Lung (tissue), 11 donors: ENCODE measurements at regions not wholly inside any gene's neighbourhood (a gene's known extent, or its start where the extent isn't known, plus 50 kb on each side); places are given as distances from the start of the nearest gene placed in this dataset.
"Not testable (repeated sequence)": the region's sequence is repeated elsewhere in the genome, so short reads cannot be mapped to it uniquely, and the experiment has no call there.

ENCODE experiments used
- ATAC-seq: fragments of 200-7000 bp; cut with Tn5 transposase; one replicate; pipeline ENCODE4 v1.9.1; 2020; ENCODE audit warnings: moderate number of reproducible peaks; ENCODE audit not compliant: insufficient read depth, low FRiP score
- DNase-seq, 3 donors: peaks; one replicate each; pipeline ENCODE4 v3.0.0-alpha.2; 2013 to 2017
- H3K27ac ChIP-seq, 2 donors: one replicate each; pipeline ENCODE4 v1.5.1; 2013; ENCODE audit warnings: mild to moderate bottlenecking in 2 of 2, moderate library complexity in 2 of 2, control low read depth in 1 of 2, inconsistent platforms in 1 of 2, low read depth in 1 of 2, low read length in 1 of 2
- H3K27me3 ChIP-seq, 3 donors: one replicate each; pipeline ENCODE4 v1.5.1; 2013; ENCODE audit warnings: low read length in 2 of 3; ENCODE audit not compliant: control insufficient read depth in 3 of 3, insufficient read depth in 3 of 3
- H3K36me3 ChIP-seq, 4 donors: one replicate each; pipeline ENCODE4 v1.5.1; 2013; ENCODE audit warnings: low read length in 4 of 4, mild to moderate bottlenecking in 1 of 4, moderate library complexity in 1 of 4; ENCODE audit not compliant: control insufficient read depth in 4 of 4, insufficient read depth in 4 of 4
- H3K4me1 ChIP-seq, 5 donors: one replicate each; pipeline ENCODE4 v1.5.1; 2013; ENCODE audit warnings: low read length in 5 of 5, mild to moderate bottlenecking in 2 of 5, moderate library complexity in 1 of 5; ENCODE audit not compliant: control insufficient read depth in 5 of 5, insufficient read depth in 5 of 5
- H3K4me3 ChIP-seq: one replicate; pipeline ENCODE4 v1.5.1; 2013; ENCODE audit warnings: mild to moderate bottlenecking, control low read depth, moderate library complexity
- H3K9ac ChIP-seq, 2 donors: one replicate each; pipeline ENCODE4 v1.5.1; 2013; ENCODE audit warnings: low read length in 2 of 2, control low read depth in 1 of 2; ENCODE audit not compliant: insufficient read depth in 1 of 2
- H3K9me3 ChIP-seq, 4 donors: one replicate each; pipeline ENCODE4 v1.5.1; 2013; ENCODE audit warnings: low read length in 3 of 4, mild to moderate bottlenecking in 1 of 4, moderate library complexity in 1 of 4; ENCODE audit not compliant: control insufficient read depth in 4 of 4, insufficient read depth in 3 of 4
- WGBS, 2 donors: extraction: QIAGEN DNeasy Blood & Tissue Kit; methylation state at CpG; one replicate each; pipeline ENCODE4 v1.1.7; 2013; 5-methylcytosine and 5-hydroxymethylcytosine counted together
- TF ChIP-seq, protein P1 (sequence below): IDR thresholded peaks from 2 replicates; pipeline ENCODE4 v1.5.1; 2012; ENCODE audit warnings: mild to moderate bottlenecking; ENCODE audit errors: control extremely low read depth, extremely low read depth
- donor health status: control.
- donor health status: control.
- donor health status: Bipolar disorder and iron deficiency.
- donor health status: healthy.
- donor health status: DM: yes; HTN: yes; CAD: no.

DNA sequence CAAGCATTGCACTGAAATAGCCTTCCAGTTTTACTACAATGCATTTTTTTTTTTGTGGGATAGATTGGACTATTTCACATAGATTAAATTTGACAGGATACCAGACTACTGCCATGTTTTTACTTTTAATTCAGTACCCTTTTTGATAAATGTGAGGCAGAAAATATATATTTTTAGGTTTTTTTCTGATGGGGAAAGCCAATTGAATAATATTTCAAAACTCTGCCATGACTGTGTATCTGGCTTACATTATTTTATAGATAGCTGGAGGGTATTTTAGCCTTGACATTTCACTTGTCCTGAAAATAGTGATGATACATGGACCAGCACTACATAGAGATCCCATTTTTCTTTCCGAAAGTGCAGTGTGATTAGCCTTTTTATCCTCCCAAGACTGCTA is 133.5 kb upstream of the PRR16 start:
- Histone ChIP-seq H3K27ac (no peak overlapping the region), H3K4me1 (no peaks in the 10 kb centered on the region), H3K9ac (no peak overlapping the region), H3K36me3 (no peaks in the 10 kb centered on the region), H3K9me3 (peaks cover 0 to 3% (median 1%) of the 10 kb centered on the region in 4 donors), H3K27me3 (no peaks in the 10 kb centered on the region), H3K4me3 (no peak overlapping the region)
- DNase-seq (no peak), ATAC-seq (no peak)
- 92 to 93% methylated on average over 1 of the region's 1 CpG for WGBS, 2 donors
- TF ChIP-seq, protein P1, sequence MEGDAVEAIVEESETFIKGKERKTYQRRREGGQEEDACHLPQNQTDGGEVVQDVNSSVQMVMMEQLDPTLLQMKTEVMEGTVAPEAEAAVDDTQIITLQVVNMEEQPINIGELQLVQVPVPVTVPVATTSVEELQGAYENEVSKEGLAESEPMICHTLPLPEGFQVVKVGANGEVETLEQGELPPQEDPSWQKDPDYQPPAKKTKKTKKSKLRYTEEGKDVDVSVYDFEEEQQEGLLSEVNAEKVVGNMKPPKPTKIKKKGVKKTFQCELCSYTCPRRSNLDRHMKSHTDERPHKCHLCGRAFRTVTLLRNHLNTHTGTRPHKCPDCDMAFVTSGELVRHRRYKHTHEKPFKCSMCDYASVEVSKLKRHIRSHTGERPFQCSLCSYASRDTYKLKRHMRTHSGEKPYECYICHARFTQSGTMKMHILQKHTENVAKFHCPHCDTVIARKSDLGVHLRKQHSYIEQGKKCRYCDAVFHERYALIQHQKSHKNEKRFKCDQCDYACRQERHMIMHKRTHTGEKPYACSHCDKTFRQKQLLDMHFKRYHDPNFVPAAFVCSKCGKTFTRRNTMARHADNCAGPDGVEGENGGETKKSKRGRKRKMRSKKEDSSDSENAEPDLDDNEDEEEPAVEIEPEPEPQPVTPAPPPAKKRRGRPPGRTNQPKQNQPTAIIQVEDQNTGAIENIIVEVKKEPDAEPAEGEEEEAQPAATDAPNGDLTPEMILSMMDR = no peak

- Histone ChIP-seq H3K9me3 (no peaks in the 10 kb centered on the region), H3K27me3 (no peaks in the 10 kb centered on the region), H3K4me3 (no peak overlapping the region), H3K36me3 (no peaks in the 10 kb centered on the region), H3K4me1 (no peaks in the 10 kb centered on the region), H3K27ac (no peak overlapping the region), H3K9ac (no peak overlapping the region)
- WGBS, 2 donors = 87 to 88% methylated on average over 4 of the region's 4 CpGs
- TF ChIP-seq, protein P1 = no peak
- DNase-seq = no peak
- ATAC-seq = no peak
These were observed 119.9 kb upstream of the PRR16 start for GRCh38 chr5:120344181-120344580.

DNA sequence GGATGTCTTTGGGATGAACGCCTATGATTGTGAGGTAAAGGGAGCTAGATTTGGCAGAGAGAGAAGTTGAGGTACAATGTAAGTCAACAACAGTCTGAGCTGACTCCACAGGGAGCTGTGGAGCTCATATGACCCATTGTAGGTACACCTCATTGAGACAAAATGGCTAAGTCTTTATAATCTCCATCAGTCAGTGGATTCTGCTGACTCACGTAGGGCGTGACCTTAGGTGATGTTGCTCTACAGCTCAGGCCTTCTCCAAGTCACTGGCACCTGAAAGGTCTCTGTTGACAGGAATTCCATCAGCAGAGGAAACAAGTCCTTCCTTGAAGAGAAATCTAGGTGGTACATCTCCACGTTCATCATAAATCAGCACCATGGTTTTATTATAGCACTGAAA is 118.2 kb upstream of the PRR16 start:
- Histone ChIP-seq H3K9ac (no peak overlapping the region), H3K4me1 (no peaks in the 10 kb centered on the region), H3K36me3 (no peaks in the 10 kb centered on the region), H3K9me3 (peaks cover 0 to 2% (median 0%) of the 10 kb centered on the region in 4 donors), H3K27ac (no peak overlapping the region), H3K4me3 (no peak overlapping the region), H3K27me3 (no peaks in the 10 kb centered on the region)
- ATAC-seq (no peak), DNase-seq (no peak)
- 88 to 93% methylated on average over 4 of the region's 4 CpGs for WGBS, 2 donors
- TF ChIP-seq, protein P1 = no peak

GRCh38 chr5:120351071-120351470 is 113.0 kb upstream of the PRR16 start:
- WGBS, 2 donors = 88 to 93% methylated on average over 5 of the region's 5 CpGs
- not testable (repeated sequence) for H3K36me3 ChIP-seq, DNase-seq, H3K27me3 ChIP-seq, H3K9me3 ChIP-seq, H3K4me3 ChIP-seq, H3K27ac ChIP-seq, H3K9ac ChIP-seq, ATAC-seq, H3K4me1 ChIP-seq
